GM12878 (cell line): ENCODE measurements at regions not wholly inside any gene's neighbourhood (a gene's known extent, or its start where the extent isn't known, plus 50 kb on each side); places are given as distances from the start of the nearest gene placed in this dataset.

Experiments used
- ATAC-seq: fragments of 200-7000 bp; cut with Tn5 transposase; 3 replicates; pipeline ENCODE4 v1.9.1; 2020; ENCODE audit warnings: mild to moderate bottlenecking, moderate library complexity
- BruUV-seq: library from RNA; stranded (reverse); fragments of 400-500 nt; replicated peaks from 2 replicates; lab custom pipeline; 2021; lab: Mats Ljungman, UMichigan
- CTCF ChIA-PET: fragments of 300-600 bp; sonication (Branson Sonifier 250); formaldehyde crosslinking; extraction: SDS; loops from one replicate; lab custom pipeline; 2021; ENCODE audit warnings: inconsistent platforms; lab: Yijun Ruan, JAX
- POLR2A ChIA-PET: fragments of 350-600 bp; formaldehyde crosslinking; extraction: SDS; loops from one replicate; lab custom pipeline; 2021; ENCODE audit warnings: inconsistent platforms; lab: Charles Lee
- RAD21 ChIA-PET: fragments of 300-600 bp; sonication (Branson Sonifier 250); formaldehyde crosslinking; loops from one replicate; lab custom pipeline; 2023; ENCODE audit warnings: antibody characterized with exemption; ENCODE audit not compliant: unreplicated experiment; lab: Charles Lee
- SMC1A ChIA-PET: fragments of 300-600 bp; sonication (Branson Sonifier 250); formaldehyde crosslinking; loops from one replicate; lab custom pipeline; 2023; ENCODE audit not compliant: unreplicated experiment, uncharacterized antibody; lab: Charles Lee
- DNase-seq: peaks from one replicate; pipeline ENCODE4 v3.0.0-alpha.2; 2011; ENCODE audit warnings: low read depth, low spot score
- FAIRE-seq: peaks from 3 replicates; lab custom pipeline; 2011; peaks lifted over from hg19 to GRCh38; lab: Jason Lieb, UNC
- H2AFZ ChIP-seq: 2 replicates; pipeline ENCODE4 v1.6.0; 2011; ENCODE audit warnings: low read depth, low read length, control low read depth; ENCODE audit not compliant: control insufficient read depth
- H3K27ac ChIP-seq: 2 replicates; pipeline ENCODE4 v1.5.1; 2011; ENCODE audit warnings: control low read depth; ENCODE audit not compliant: control insufficient read depth, insufficient read depth
- H3K27me3 ChIP-seq, 2 experiments: replicated peaks in 1 of 2; 2 replicates each; pipeline versions ENCODE4 v1.6.0 to v1.6.1; 2011; ENCODE audit warnings: low read length in 1 of 2; ENCODE audit not compliant: control insufficient read depth in 2 of 2, insufficient read depth in 2 of 2
- H3K36me3 ChIP-seq, 2 experiments: 2 replicates each; pipeline ENCODE4 v1.5.1; 2011; ENCODE audit warnings: low read length in 1 of 2; ENCODE audit not compliant: control insufficient read depth in 2 of 2, insufficient read depth in 2 of 2
- H3K4me1 ChIP-seq: 2 replicates; pipeline ENCODE4 v1.6.1; 2011; ENCODE audit warnings: mild to moderate bottlenecking, low read length, moderate library complexity, mixed read lengths; ENCODE audit not compliant: control insufficient read depth, insufficient read depth
- H3K4me2 ChIP-seq: 2 replicates; pipeline ENCODE4 v1.6.0; 2011; ENCODE audit warnings: control low read depth; ENCODE audit not compliant: control insufficient read depth, insufficient read depth
- H3K4me3 ChIP-seq: fragments of 200-600 bp; sonication (generic); 2 replicates; pipeline ENCODE4 v1.5.1; 2016
- H3K79me2 ChIP-seq: 2 replicates; pipeline ENCODE4 v1.6.0; 2011; ENCODE audit warnings: low read length; ENCODE audit not compliant: control insufficient read depth, insufficient read depth
- H3K9ac ChIP-seq: 2 replicates; pipeline ENCODE4 v1.8.0; 2011; ENCODE audit warnings: low read length, control low read depth, mixed read lengths; ENCODE audit not compliant: control insufficient read depth, insufficient read depth
- H3K9me3 ChIP-seq: replicated peaks from 3 replicates; pipeline ENCODE4 v1.5.1; 2011; ENCODE audit warnings: mild to moderate bottlenecking, low read length; ENCODE audit not compliant: control insufficient read depth, insufficient read depth
- H4K20me1 ChIP-seq: 2 replicates; pipeline ENCODE4 v1.6.0; 2011; ENCODE audit not compliant: control insufficient read depth, insufficient read depth
- EP300 ChIP-seq, 2 experiments: fragments of 150-350 bp in 1 of 2; IDR thresholded peaks; 2 replicates each; pipeline ENCODE4 v1.6.1; 2011 to 2012; ENCODE audit warnings: low read depth in 2 of 2, low read length in 2 of 2, borderline replicate concordance in 1 of 2, improper control_type of control experiment in 1 of 2, inconsistent platforms in 1 of 2; ENCODE audit not compliant: control insufficient read depth in 1 of 2
- PKNOX1 ChIP-seq: fragments of 450-650 bp; IDR thresholded peaks from 2 replicates; pipeline ENCODE4 v1.6.1; 2016; ENCODE audit warnings: mild to moderate bottlenecking
- POU2F2 ChIP-seq: IDR thresholded peaks from 3 replicates; pipeline ENCODE4 v1.6.1; 2011; ENCODE audit warnings: low read depth, mild to moderate bottlenecking, low read length, borderline replicate concordance
- SREBF2 ChIP-seq: IDR thresholded peaks from 2 replicates; pipeline ENCODE4 v1.6.1; 2012; ENCODE audit warnings: mild to moderate bottlenecking, low read length
- ZNF207 ChIP-seq: fragments of 450-650 bp; IDR thresholded peaks from 2 replicates; pipeline ENCODE4 v1.6.1; 2014; ENCODE audit warnings: antibody characterized with exemption, mild to moderate bottlenecking, borderline replicate concordance
- WGBS: methylation state at CpG from one replicate; pipeline ENCODE4 v1.1.6; 2016; ENCODE audit warnings: low lambda C conversion rate; ENCODE audit not compliant: insufficient replicate concordance, insufficient coverage; ENCODE audit errors: missing lambda C conversion rate; 5-methylcytosine and 5-hydroxymethylcytosine counted together
- in situ Hi-C: fragments of 300-500 bp; cut with MboI; formaldehyde crosslinking; loops from 9 replicates; pipeline ENCODE4 v1.14.3; 2018; ENCODE audit warnings: mixed read lengths
- intact Hi-C: fragments of 100-400 bp; cut with micrococcal nuclease; formaldehyde crosslinking; loops from one replicate; pipeline ENCODE4 v1.14.2; 2022; ENCODE audit not compliant: unreplicated experiment

- no peak for TF ChIP-seq ZNF207
- TF ChIP-seq PKNOX1, result no peak
Measured at GRCh38 chr3:117748131-117748530, 1038.6 kb downstream of the TUSC7 start (continued).

GRCh38 chr3:117750674-117751269 lies 1041.2 kb downstream of the TUSC7 start:
- H3K9ac ChIP-seq, result no peak overlapping the region
- intact Hi-C loops (no loop called here), in situ Hi-C loops (no loop called here)
- ChIA-PET POLR2A (no interaction called here), CTCF (no interaction called here), SMC1A (no interaction called here), RAD21 (no interaction called here)
- no peaks in the 10 kb centered on the region for H4K20me1 ChIP-seq
- TF ChIP-seq EP300 (IDR thresholded peaks at IDR 0.05; ENCODE audit: borderline replicate concordance in 1 of 2, control insufficient read depth in 1 of 2, low read depth in 2 of 2, low read length in 2 of 2), result no peak
- TF ChIP-seq SREBF2, result no peak
- TF ChIP-seq POU2F2, result no peak
- FAIRE-seq (no peak), ATAC-seq (no peak), DNase-seq (no peak)
- no peaks in the 10 kb centered on the region for H3K27me3 ChIP-seq
- no TSS peak for BruUV-seq
- H3K36me3 ChIP-seq, result no peaks in the 10 kb centered on the region
- no peaks in the 10 kb centered on the region for H3K79me2 ChIP-seq
- H2AFZ ChIP-seq, result no peak overlapping the region
- H3K4me3 ChIP-seq, result no peak overlapping the region
- H3K4me1 ChIP-seq, result no peaks in the 10 kb centered on the region
- WGBS, result 13% methylated on average over 4 of the region's 4 CpGs
- no peak overlapping the region for H3K4me2 ChIP-seq
- no peaks in the 10 kb centered on the region for H3K9me3 ChIP-seq
- no peak overlapping the region for H3K27ac ChIP-seq
